HUES64 (cell line): ENCODE measurements at regions not wholly inside any gene's neighbourhood (a gene's known extent, or its start where the extent isn't known, plus 50 kb on each side); places are given as distances from the start of the nearest gene placed in this dataset.
"Not testable (repeated sequence)": the region's sequence is repeated elsewhere in the genome, so short reads cannot be mapped to it uniquely, and the experiment has no call there.

ENCODE experiments used
- H3K27ac ChIP-seq: 2 replicates; pipeline ENCODE4 v1.7.0; 2013; ENCODE audit warnings: low read depth, low read length, inconsistent platforms
- H3K27me3 ChIP-seq: 2 replicates; pipeline ENCODE4 v1.6.1; 2013; ENCODE audit warnings: mild to moderate bottlenecking, low read length; ENCODE audit not compliant: insufficient read depth
- H3K36me3 ChIP-seq: 2 replicates; pipeline ENCODE4 v1.6.1; 2013; ENCODE audit warnings: mild to moderate bottlenecking, low read length; ENCODE audit not compliant: insufficient read depth
- H3K4me1 ChIP-seq: 2 replicates; pipeline ENCODE4 v1.6.1; 2013; ENCODE audit warnings: mild to moderate bottlenecking, low read length, moderate library complexity; ENCODE audit not compliant: insufficient read depth
- H3K4me3 ChIP-seq: 2 replicates; pipeline ENCODE4 v1.5.1; 2013; ENCODE audit warnings: mild to moderate bottlenecking, low read length, moderate library complexity
- H3K9ac ChIP-seq: 2 replicates; pipeline ENCODE4 v1.6.1; 2013; ENCODE audit warnings: mild to moderate bottlenecking, low read depth, low read length
- H3K9me3 ChIP-seq: 2 replicates; pipeline ENCODE4 v1.6.1; 2013; ENCODE audit warnings: low read depth, low read length; ENCODE audit not compliant: insufficient read depth
- WGBS: fragments of 150-250, 120-280 bp; methylation state at CpG from one replicate; pipeline ENCODE4 v1.1.7; 2013; ENCODE audit warnings: missing lambda C conversion rate; 5-methylcytosine and 5-hydroxymethylcytosine counted together

GRCh38 chr1:182259968-182260367 is 131.6 kb downstream of the GLUL start:
- Histone ChIP-seq H3K27me3 (no peaks in the 10 kb centered on the region), H3K9ac (no peak overlapping the region), H3K4me3 (no peak overlapping the region), H3K9me3 (no peaks in the 10 kb centered on the region), H3K27ac (no peak overlapping the region), H3K36me3 (no peaks in the 10 kb centered on the region), H3K4me1 (no peaks in the 10 kb centered on the region)
- WGBS = 81% methylated on average over 2 of the region's 2 CpGs

- Histone ChIP-seq H3K27me3 (no peaks in the 10 kb centered on the region), H3K27ac (no peak overlapping the region), H3K9me3 (no peaks in the 10 kb centered on the region), H3K36me3 (no peaks in the 10 kb centered on the region), H3K9ac (no peak overlapping the region), H3K4me3 (no peak overlapping the region), H3K4me1 (no peaks in the 10 kb centered on the region)
- 90% methylated on average over 4 of the region's 4 CpGs for WGBS
Measured at GRCh38 chr1:182259229-182259872, 132.2 kb downstream of the GLUL start.

GRCh38 chr1:182257369-182258063 is 134.1 kb downstream of the GLUL start:
- no peaks in the 10 kb centered on the region for H3K9me3 ChIP-seq
- 69% methylated on average over 2 of the region's 2 CpGs for WGBS
- no peak overlapping the region for H3K27ac ChIP-seq
- H3K4me1 ChIP-seq = no peaks in the 10 kb centered on the region
- no peak overlapping the region for H3K9ac ChIP-seq
- no peak overlapping the region for H3K4me3 ChIP-seq
- no peaks in the 10 kb centered on the region for H3K27me3 ChIP-seq
- no peaks in the 10 kb centered on the region for H3K36me3 ChIP-seq

- Histone ChIP-seq H3K27ac (no peak overlapping the region), H3K36me3 (no peaks in the 10 kb centered on the region), H3K4me3 (no peak overlapping the region), H3K9me3 (no peaks in the 10 kb centered on the region), H3K4me1 (no peaks in the 10 kb centered on the region), H3K9ac (no peak overlapping the region), H3K27me3 (no peaks in the 10 kb centered on the region)
- WGBS = 97% methylated on average over 3 of the region's 4 CpGs
Measured at GRCh38 chr1:182256931-182257330, 134.7 kb downstream of the GLUL start.

- WGBS = 97% methylated on average over 4 of the region's 4 CpGs
- no peaks in the 10 kb centered on the region for H3K4me1 ChIP-seq
- H3K9me3 ChIP-seq = no peaks in the 10 kb centered on the region
- H3K36me3 ChIP-seq = no peaks in the 10 kb centered on the region
- no peak overlapping the region for H3K27ac ChIP-seq
- H3K4me3 ChIP-seq = no peak overlapping the region
- no peak overlapping the region for H3K9ac ChIP-seq
- no peaks in the 10 kb centered on the region for H3K27me3 ChIP-seq
Measured at GRCh38 chr1:182255494-182255893, 136.1 kb downstream of the GLUL start.

GRCh38 chr1:182253319-182253860 is 138.2 kb downstream of the GLUL start:
- 92% methylated on average over 7 of the region's 7 CpGs for WGBS
- Histone ChIP-seq H3K36me3 (no peaks in the 10 kb centered on the region), H3K4me1 (no peaks in the 10 kb centered on the region), H3K9ac (no peak overlapping the region), H3K4me3 (no peak overlapping the region), H3K27me3 (no peaks in the 10 kb centered on the region), H3K27ac (no peak overlapping the region), H3K9me3 (no peaks in the 10 kb centered on the region)

GRCh38 chr1:182251561-182251960 is 140.0 kb downstream of the GLUL start:
- Histone ChIP-seq H3K9ac (no peak overlapping the region), H3K36me3 (no peaks in the 10 kb centered on the region), H3K27me3 (no peaks in the 10 kb centered on the region), H3K9me3 (no peaks in the 10 kb centered on the region), H3K4me3 (no peak overlapping the region), H3K27ac (no peak overlapping the region), H3K4me1 (no peaks in the 10 kb centered on the region)
- 88% methylated on average over 1 of the region's 1 CpG for WGBS

GRCh38 chr1:182249201-182249676 is 142.4 kb downstream of the GLUL start:
- H3K9ac ChIP-seq = no peak overlapping the region
- no peak overlapping the region for H3K27ac ChIP-seq
- no peak overlapping the region for H3K4me3 ChIP-seq
- no peaks in the 10 kb centered on the region for H3K4me1 ChIP-seq
- H3K9me3 ChIP-seq = no peaks in the 10 kb centered on the region
- 74% methylated on average over 15 of the region's 15 CpGs for WGBS
- H3K27me3 ChIP-seq = no peaks in the 10 kb centered on the region
- no peaks in the 10 kb centered on the region for H3K36me3 ChIP-seq

- no peak overlapping the region for H3K27ac ChIP-seq
- H3K27me3 ChIP-seq = no peaks in the 10 kb centered on the region
- H3K9ac ChIP-seq = no peak overlapping the region
- H3K4me1 ChIP-seq = no peaks in the 10 kb centered on the region
- WGBS = no CpG with 5 or more reads among the region's 5 CpGs
- no peak overlapping the region for H3K4me3 ChIP-seq
- H3K9me3 ChIP-seq = no peaks in the 10 kb centered on the region
- no peaks in the 10 kb centered on the region for H3K36me3 ChIP-seq
Measured at GRCh38 chr1:182248721-182249120, 142.9 kb downstream of the GLUL start.

GRCh38 chr1:182247813-182248212 is 143.8 kb downstream of the GLUL start:
- H3K27me3 ChIP-seq, H3K27ac ChIP-seq, H3K9me3 ChIP-seq, H3K9ac ChIP-seq, H3K4me3 ChIP-seq, H3K36me3 ChIP-seq, H3K4me1 ChIP-seq: not testable (repeated sequence)
- 93% methylated on average over 2 of the region's 2 CpGs for WGBS

- Histone ChIP-seq H3K27me3 (no peaks in the 10 kb centered on the region), H3K4me3 (no peak overlapping the region), H3K9me3 (no peaks in the 10 kb centered on the region), H3K27ac (no peak overlapping the region), H3K36me3 (no peaks in the 10 kb centered on the region), H3K4me1 (no peaks in the 10 kb centered on the region), H3K9ac (no peak overlapping the region)
- 87% methylated on average over 5 of the region's 5 CpGs for WGBS
Measured at GRCh38 chr1:182246783-182247182, 144.8 kb downstream of the GLUL start.
